GM18868 (cell line): ENCODE measurements at regions not wholly inside any gene's neighbourhood (a gene's known extent, or its start where the extent isn't known, plus 50 kb on each side); places are given as distances from the start of the nearest gene placed in this dataset.

Source experiments
- ATAC-seq: cut with Tn5 transposase; IDR thresholded peaks from one replicate; pipeline ENCODE4 v1.9.1; 2021; ENCODE audit warnings: mild to moderate bottlenecking, moderate library complexity; ENCODE audit not compliant: unreplicated experiment

GRCh38 chr7:156166692-156167416, 354.6 kb upstream of the SHH start:
- no peak for ATAC-seq

- ATAC-seq, result no peak
Observed at GRCh38 chr7:156163747-156164146, 351.5 kb upstream of the SHH start.

- ATAC-seq, result no peak
Observed at GRCh38 chr7:156162451-156162850, 350.2 kb upstream of the SHH start.

- ATAC-seq, result no peak
Observed at GRCh38 chr7:156160811-156161210, 348.5 kb upstream of the SHH start.

- no peak for ATAC-seq
Observed at GRCh38 chr7:156158693-156159092, 346.4 kb upstream of the SHH start.

- ATAC-seq, result no peak
Observed at GRCh38 chr7:156158213-156158612, 345.9 kb upstream of the SHH start.

- no peak for ATAC-seq
Observed at GRCh38 chr7:156157409-156158012, 345.2 kb upstream of the SHH start.

- ATAC-seq, result no peak
Observed at GRCh38 chr7:156156734-156157408, 344.6 kb upstream of the SHH start.

GRCh38 chr7:156155988-156156733, 343.9 kb upstream of the SHH start:
- ATAC-seq, result no peak

GRCh38 chr7:156153590-156153989, 341.3 kb upstream of the SHH start:
- ATAC-seq, result no peak

GRCh38 chr7:156152390-156152789, 340.1 kb upstream of the SHH start:
- ATAC-seq, result no peak

GRCh38 chr7:156151658-156152057, 339.4 kb upstream of the SHH start:
- no peak for ATAC-seq

- ATAC-seq, result no peak
Observed at GRCh38 chr7:156151078-156151477, 338.8 kb upstream of the SHH start.

GRCh38 chr7:156148995-156149394, 336.7 kb upstream of the SHH start:
- no peak for ATAC-seq

- ATAC-seq, result no peak
Observed at GRCh38 chr7:156148547-156148946, 336.3 kb upstream of the SHH start.

GRCh38 chr7:156147756-156148504, 335.7 kb upstream of the SHH start:
- ATAC-seq, result no peak

- no peak for ATAC-seq
Observed at GRCh38 chr7:156147104-156147503, 334.8 kb upstream of the SHH start.

GRCh38 chr7:156145996-156146395, 333.7 kb upstream of the SHH start:
- no peak for ATAC-seq

GRCh38 chr7:156145184-156145583, 332.9 kb upstream of the SHH start:
- ATAC-seq, result no peak

- no peak for ATAC-seq
Observed at GRCh38 chr7:156143683-156144082, 331.4 kb upstream of the SHH start.

GRCh38 chr7:156143158-156143557, 330.9 kb upstream of the SHH start:
- no peak for ATAC-seq
